BJ (cell line): ENCODE measurements at regions not wholly inside any gene's neighbourhood (a gene's known extent, or its start where the extent isn't known, plus 50 kb on each side); places are given as distances from the start of the nearest gene placed in this dataset.
"Not testable (repeated sequence)": the region's sequence is repeated elsewhere in the genome, so short reads cannot be mapped to it uniquely, and the experiment has no call there.

Experiments used
- CTCF ChIA-PET: fragments of 350-600 bp; formaldehyde crosslinking; extraction: SDS; loops from one replicate; lab custom pipeline; 2021; ENCODE audit warnings: antibody characterized with exemption, inconsistent platforms; lab: Yijun Ruan, JAX
- POLR2A ChIA-PET: fragments of 300-600 bp; sonication (Branson Sonifier 250); formaldehyde crosslinking; extraction: SDS; loops from one replicate; lab custom pipeline; 2021; ENCODE audit warnings: antibody characterized with exemption; lab: Charles Lee
- DNase-seq: peaks from one replicate; pipeline ENCODE4 v3.0.0-alpha.2; 2011; ENCODE audit warnings: low read depth
- H3K27me3 ChIP-seq: 2 replicates; pipeline ENCODE4 v1.6.0; 2011; ENCODE audit warnings: low read length; ENCODE audit not compliant: control insufficient read depth, insufficient read depth
- H3K36me3 ChIP-seq: 2 replicates; pipeline ENCODE4 v1.5.1; 2011; ENCODE audit warnings: low read length; ENCODE audit not compliant: control insufficient read depth, insufficient read depth
- H3K4me3 ChIP-seq: 2 replicates; pipeline ENCODE4 v1.5.1; 2011; ENCODE audit warnings: low read depth, mild to moderate bottlenecking, control low read depth, low read length
- CTCF ChIP-seq: IDR thresholded peaks from 2 replicates; pipeline ENCODE4 v1.5.1; 2011; ENCODE audit warnings: low read depth, mild to moderate bottlenecking, control low read depth, inconsistent platforms, low read length, moderate library complexity; ENCODE audit not compliant: insufficient read depth

GRCh38 chr3:72510247-72510646, 338.0 kb downstream of the SHQ1 start:
- DNase-seq, result no peak
- CTCF ChIA-PET, result interaction anchor here (0.6 kb wide), 1 partner anchor 620 kb away, joined by 5 read pairs; no protein-coding TSS in a partner anchor
- no peak for TF ChIP-seq CTCF
- H3K27me3 ChIP-seq, result peaks cover 9% of the 10 kb centered on the region; the same call in 1 of the 2 replicates
- H3K36me3 ChIP-seq, result no peaks in the 10 kb centered on the region
- H3K4me3 ChIP-seq, result no peak overlapping the region
- POLR2A ChIA-PET, result no interaction called here

GRCh38 chr3:72505539-72506405, 342.5 kb downstream of the SHQ1 start:
- no peak overlapping the region for H3K4me3 ChIP-seq
- no peak for TF ChIP-seq CTCF
- CTCF ChIA-PET, result interaction anchor here (0.6 kb wide), 1 partner anchor 303 kb away, joined by 3 read pairs; no protein-coding TSS in a partner anchor
- POLR2A ChIA-PET, result no interaction called here
- peaks cover 7% of the 10 kb centered on the region for H3K27me3 ChIP-seq
- no peaks in the 10 kb centered on the region for H3K36me3 ChIP-seq
- no peak for DNase-seq

GRCh38 chr3:72497501-72497900, 350.7 kb downstream of the SHQ1 start:
- H3K36me3 ChIP-seq, DNase-seq, CTCF ChIA-PET, H3K4me3 ChIP-seq, H3K27me3 ChIP-seq: not testable (repeated sequence)
- POLR2A ChIA-PET, result interaction anchor here (0.6 kb wide), 1 partner anchor 9 kb away, joined by 3 read pairs; no protein-coding TSS in a partner anchor

- TF ChIP-seq CTCF, result no peak
- CTCF ChIA-PET, result no interaction called here
- peaks cover 4% of the 10 kb centered on the region; the same call in 1 of the 2 replicates for H3K27me3 ChIP-seq
- DNase-seq, result no peak
- H3K4me3 ChIP-seq, result no peak overlapping the region
- H3K36me3 ChIP-seq, result no peaks in the 10 kb centered on the region
- POLR2A ChIA-PET, result interaction anchor here (0.6 kb wide), 1 partner anchor 11 kb away, joined by 10 read pairs; no protein-coding TSS in a partner anchor
Observed at GRCh38 chr3:72496051-72496670, 352.1 kb downstream of the SHQ1 start.

- Histone ChIP-seq H3K4me3 (no peak overlapping the region), H3K27me3 (peaks cover 2% of the 10 kb centered on the region; the same call in 1 of the 2 replicates), H3K36me3 (no peaks in the 10 kb centered on the region)
- DNase-seq, result no peak
- TF ChIP-seq CTCF, result no peak
- ChIA-PET POLR2A (no interaction called here), CTCF (no interaction called here)
Observed at GRCh38 chr3:72494626-72495025, 353.6 kb downstream of the SHQ1 start.
